Motor neuron (in vitro differentiated cells): ENCODE measurements at regions not wholly inside any gene's neighbourhood (a gene's known extent, or its start where the extent isn't known, plus 50 kb on each side); places are given as distances from the start of the nearest gene placed in this dataset.

Experiments used
- ATAC-seq, 8 experiments: fragments of 200-7000 bp; cut with Tn5 transposase; replicated peaks in 6 of 8; 2 replicates each; pipeline ENCODE4 v1.8.0; 2021; ENCODE audit warnings: mild to moderate bottlenecking in 8 of 8, moderate library complexity in 8 of 8
- H3K27ac ChIP-seq, 2 donors: fragments of 250-450 bp; sonication (Bioruptor Pico); 2 replicates each; pipeline ENCODE4 v1.9.0; 2021; ENCODE audit warnings: antibody characterized with exemption in 2 of 2, mild to moderate bottlenecking in 2 of 2, moderate library complexity in 1 of 2
- H3K4me1 ChIP-seq, 2 donors: fragments of 250-450 bp; sonication (Bioruptor Pico); replicated peaks in 1 of 2; 2 replicates each; pipeline ENCODE4 v1.6.1; 2021; ENCODE audit warnings: antibody characterized with exemption in 2 of 2, mild to moderate bottlenecking in 2 of 2, moderate library complexity in 1 of 2
- H3K4me3 ChIP-seq, 5 donors: fragments of 250-450 bp; sonication (Bioruptor Pico); 2 replicates each; pipeline ENCODE4 v1.9.0; 2021; ENCODE audit warnings: antibody characterized with exemption in 5 of 5, mild to moderate bottlenecking in 5 of 5, moderate library complexity in 4 of 5
- WGBS, 10 experiments: fragments of 450-650 bp; shearing (Covaris generic); methylation state at CpG; one replicate each; pipeline ENCODE4 v1.0.0; 2022; 5-methylcytosine and 5-hydroxymethylcytosine counted together
- in situ Hi-C, 9 experiments: fragments of 400-800 bp; cut with MboI; loops; one replicate each; pipeline ENCODE4 v1.15.0; 2021; ENCODE audit warnings: low sequenced_read_pairs in 9 of 9, low pct_unique_long_range_greater_than_20kb in 2 of 9; ENCODE audit not compliant: unreplicated experiment in 9 of 9

GRCh38 chr7:93048136-93048930 lies 69.4 kb downstream of the SAMD9 start:
- 15 to 100% (median 53%) methylated on average over 1 to 3 of the region's 3 CpGs for WGBS, 10 experiments
- no peak for ATAC-seq
- Histone ChIP-seq H3K4me1 (peaks cover 7 to 12% of the 10 kb centered on the region in 2 donors), H3K4me3 (no peak overlapping the region), H3K27ac (no peak overlapping the region)
- in situ Hi-C loops = loop anchor here in 2 of 9 experiments (25.0 kb wide), 2 partner anchors 186 to 211 kb away; partner anchors contain the start of gene CDK6 (in 1 of the 2)

GRCh38 chr7:93047514-93048099 lies 70.2 kb downstream of the SAMD9 start:
- no peak overlapping the region for H3K4me3 ChIP-seq
- no peak overlapping the region for H3K27ac ChIP-seq
- WGBS, 10 experiments = 60 to 89% (median 85%) methylated on average over 1 of the region's 1 CpG; no CpG with 5 or more reads in 4 of the 10 experiments
- peaks cover 7 to 12% of the 10 kb centered on the region in 2 donors for H3K4me1 ChIP-seq
- no peak for ATAC-seq
- in situ Hi-C loops = loop anchor here in 2 of 9 experiments (25.0 kb wide), 2 partner anchors 185 to 210 kb away; partner anchors contain the start of gene CDK6 (in 1 of the 2)

GRCh38 chr7:93046641-93047040 lies 71.1 kb downstream of the SAMD9 start:
- 0 to 36% (median 17%) methylated on average over 1 to 4 of the region's 4 CpGs; no CpG with 5 or more reads in 3 of the 10 experiments for WGBS, 10 experiments
- no peak overlapping the region for H3K4me3 ChIP-seq
- ATAC-seq = peak in 6 of 8 experiments; percentile 11 to 76 (median 56)
- peak overlapping the region; percentile 16 to 19 for H3K27ac ChIP-seq
- peaks cover 7 to 12% of the 10 kb centered on the region in 2 donors for H3K4me1 ChIP-seq
- in situ Hi-C loops = loop anchor here in 2 of 9 experiments (25.0 kb wide), 2 partner anchors 184 to 209 kb away; partner anchors contain the start of gene CDK6 (in 1 of the 2)

- WGBS, 10 experiments = 2 to 86% (median 40%) methylated on average over 1 to 6 of the region's 6 CpGs
- in situ Hi-C loops = loop anchor here in 2 of 9 experiments (25.0 kb wide), 2 partner anchors 182 to 207 kb away; partner anchors contain the start of gene CDK6 (in 1 of the 2)
- peaks cover 7 to 12% of the 10 kb centered on the region in 2 donors for H3K4me1 ChIP-seq
- no peak overlapping the region for H3K4me3 ChIP-seq
- ATAC-seq = peak in 1 of 8 experiments; percentile 11
- no peak overlapping the region for H3K27ac ChIP-seq
Observed at GRCh38 chr7:93044147-93044810, 73.5 kb downstream of the SAMD9 start.

GRCh38 chr7:93043385-93043985 lies 74.3 kb downstream of the SAMD9 start:
- peak overlapping the region in 2 of 5 donors; percentile 9 to 13 for H3K4me3 ChIP-seq
- H3K27ac ChIP-seq = no peak overlapping the region
- ATAC-seq = peak; percentile 63 to 90 (median 74)
- WGBS, 10 experiments = 0 to 52% (median 20%) methylated on average over 1 to 11 of the region's 28 CpGs; no CpG with 5 or more reads in 2 of the 10 experiments
- in situ Hi-C loops = loop anchor here in 2 of 9 experiments (25.0 kb wide), 2 partner anchors 181 to 206 kb away; partner anchors contain the start of gene CDK6 (in 1 of the 2)
- H3K4me1 ChIP-seq = peaks cover 7 to 12% of the 10 kb centered on the region in 2 donors

- no peak overlapping the region for H3K4me3 ChIP-seq
- no peak for ATAC-seq
- 67 to 100% (median 94%) methylated on average over 1 to 9 of the region's 10 CpGs; no CpG with 5 or more reads in 6 of the 10 experiments for WGBS, 10 experiments
- no peaks in the 10 kb centered on the region for H3K4me1 ChIP-seq
- no peak overlapping the region for H3K27ac ChIP-seq
- in situ Hi-C loops = loop anchor here in 2 of 9 experiments (25.0 kb wide), 2 partner anchors 178 to 203 kb away; partner anchors contain the start of gene CDK6 (in 1 of the 2)
Observed at GRCh38 chr7:93040355-93040754, 77.4 kb downstream of the SAMD9 start.

GRCh38 chr7:93039786-93040185 lies 78.0 kb downstream of the SAMD9 start:
- Histone ChIP-seq H3K27ac (no peak overlapping the region), H3K4me3 (no peak overlapping the region), H3K4me1 (no peaks in the 10 kb centered on the region)
- 86 to 100% (median 98%) methylated on average over 1 to 3 of the region's 3 CpGs; no CpG with 5 or more reads in 6 of the 10 experiments for WGBS, 10 experiments
- no peak for ATAC-seq
- in situ Hi-C loops = loop anchor here in 2 of 9 experiments (25.0 kb wide), 2 partner anchors 177 to 202 kb away; partner anchors contain the start of gene CDK6 (in 1 of the 2)

GRCh38 chr7:93039282-93039681 lies 78.5 kb downstream of the SAMD9 start:
- no peak for ATAC-seq
- WGBS, 10 experiments = 80 to 100% (median 100%) methylated on average over 1 of the region's 3 CpGs; no CpG with 5 or more reads in 6 of the 10 experiments

GRCh38 chr7:93036807-93037206 lies 81.0 kb downstream of the SAMD9 start:
- WGBS, 10 experiments = 7 to 64% (median 40%) methylated on average over 1 to 2 of the region's 2 CpGs; no CpG with 5 or more reads in 5 of the 10 experiments
- Histone ChIP-seq H3K4me1 (no peaks in the 10 kb centered on the region), H3K4me3 (no peak overlapping the region), H3K27ac (no peak overlapping the region)
- in situ Hi-C loops = loop anchor here in 2 of 9 experiments (25.0 kb wide), 2 partner anchors 175 to 200 kb away; partner anchors contain the start of gene CDK6 (in 1 of the 2)
- ATAC-seq = peak in 1 of 8 experiments; percentile 36

More at GRCh38 chr7:93039282-93039681, 78.5 kb downstream of the SAMD9 start:
- no peaks in the 10 kb centered on the region for H3K4me1 ChIP-seq
- H3K27ac ChIP-seq = no peak overlapping the region
- in situ Hi-C loops = loop anchor here in 2 of 9 experiments (25.0 kb wide), 2 partner anchors 177 to 202 kb away; partner anchors contain the start of gene CDK6 (in 1 of the 2)
- H3K4me3 ChIP-seq = no peak overlapping the region

- 0 to 67% (median 38%) methylated on average over 1 of the region's 1 CpG; no CpG with 5 or more reads in 3 of the 10 experiments for WGBS, 10 experiments
- no peaks in the 10 kb centered on the region for H3K4me1 ChIP-seq
- ATAC-seq = no peak
Observed at GRCh38 chr7:93036149-93036640, 81.6 kb downstream of the SAMD9 start.

GRCh38 chr7:93031795-93032194 lies 86.0 kb downstream of the SAMD9 start:
- H3K4me3 ChIP-seq = no peak overlapping the region
- ATAC-seq = no peak
- in situ Hi-C loops = loop anchor here in 2 of 9 experiments (25.0 kb wide), 2 partner anchors 169 to 194 kb away; partner anchors contain the start of gene CDK6 (in 1 of the 2)

More at GRCh38 chr7:93036149-93036640, 81.6 kb downstream of the SAMD9 start:
- Histone ChIP-seq H3K27ac (no peak overlapping the region), H3K4me3 (no peak overlapping the region)
- in situ Hi-C loops = loop anchor here in 2 of 9 experiments (25.0 kb wide), 2 partner anchors 174 to 199 kb away; partner anchors contain the start of gene CDK6 (in 1 of the 2)

More at GRCh38 chr7:93031795-93032194, 86.0 kb downstream of the SAMD9 start:
- H3K27ac ChIP-seq = no peak overlapping the region
- H3K4me1 ChIP-seq = no peaks in the 10 kb centered on the region
